ENCODE measurements at regions not wholly inside any gene's neighbourhood (a gene's known extent, or its start where the extent isn't known, plus 50 kb on each side); places are given as distances from the start of the nearest gene placed in this dataset.

DNA sequence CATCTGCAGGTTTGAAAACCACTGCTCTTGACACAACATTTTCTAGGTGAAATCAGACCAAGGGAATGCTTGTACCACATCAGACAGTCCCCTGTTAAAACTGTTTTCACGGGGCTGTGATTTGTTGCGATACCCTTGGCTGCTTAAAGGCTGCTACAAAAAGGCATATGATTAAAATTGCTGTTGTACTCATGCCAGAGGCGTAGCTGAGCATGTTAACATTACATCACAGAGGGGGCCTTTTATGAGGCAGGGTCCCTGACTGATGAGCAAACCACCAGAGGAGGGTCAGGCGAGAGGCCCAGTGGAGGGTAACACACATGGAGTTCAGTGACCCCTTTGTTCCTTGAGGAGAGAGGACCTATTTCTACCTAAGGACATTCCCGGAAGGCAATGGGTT lies 70.4 kb upstream of the CDYL start:
- Histone ChIP-seq H3K9me1 (ENCODE audit: control insufficient read depth, insufficient read depth, low read length) (no peaks in the 10 kb centered on the region), H3K4me1 (replicated peaks in 1 of 2; ENCODE audit: control insufficient read depth in 2 of 2, insufficient read depth in 2 of 2, low read length in 2 of 2) (no peaks in the 10 kb centered on the region; a peak in 1 of 5 replicates), H3K79me2 (ENCODE audit: control insufficient read depth, insufficient read depth, low read length) (no peaks in the 10 kb centered on the region), H3K4me2 (ENCODE audit: insufficient read depth, low read length) (no peak overlapping the region), H3K9ac (ENCODE audit: insufficient read depth in 1 of 2, low read depth in 2 of 2, low read length in 2 of 2) (no peak overlapping the region), H3K9me3 (replicated peaks; ENCODE audit: control insufficient read depth, insufficient read depth, low read depth, low read length) (no peaks in the 10 kb centered on the region), H3K27me3 (ENCODE audit: control insufficient read depth in 2 of 2, insufficient read depth in 2 of 2, low read length in 2 of 2) (no peaks in the 10 kb centered on the region), H4K20me1 (replicated peaks; ENCODE audit: control insufficient read depth, insufficient read depth, low read length) (no peaks in the 10 kb centered on the region), H2AFZ (ENCODE audit: low read depth, low read length) (peak overlapping the region; percentile 53; the same call in 1 of the 2 replicates), H3K36me3 (ENCODE audit: control insufficient read depth, insufficient read depth, low read length) (no peaks in the 10 kb centered on the region), H3K27ac (ENCODE audit: extremely low read depth, low read depth, low read length) (no peak overlapping the region), H3K4me3 (no peak overlapping the region)
- 55% methylated on average over 5 of the region's 5 CpGs for WGBS (ENCODE audit: insufficient coverage, low coverage, missing lambda C conversion rate)
- TF ChIP-seq ZNF76 (CRISPR knock-in tag; IDR thresholded peaks at IDR 0.05; ENCODE audit: borderline replicate concordance) (no peak), FOXA3 (CRISPR knock-in tag; conservative IDR thresholded peaks at IDR 0.05 in 1 of 2, IDR thresholded peaks at IDR 0.05 in 1 of 2) (no peak), PTTG1 (tag; IDR thresholded peaks at IDR 0.05; ENCODE audit: low read depth) (no peak), NR2C1 (IDR thresholded peaks at IDR 0.05) (no peak), NR2C1 (tag; IDR thresholded peaks at IDR 0.05) (no peak), RBM14 (IDR thresholded peaks at IDR 0.05; ENCODE audit: borderline replicate concordance, insufficient read depth, low read depth, low read length) (no peak), CBX8 (IDR thresholded peaks at IDR 0.05; ENCODE audit: borderline replicate concordance, extremely low read depth, low read depth, low read length, poor library complexity, severe bottlenecking) (no peak), ZNF316 (IDR thresholded peaks at IDR 0.05) (no peak), MED1 (CRISPR knock-in tag; IDR thresholded peaks at IDR 0.05; ENCODE audit: borderline replicate concordance) (no peak), HOXB6 (CRISPR knock-in tag; IDR thresholded peaks at IDR 0.05; ENCODE audit: borderline replicate concordance) (no peak), ZNF174 (CRISPR knock-in tag; IDR thresholded peaks at IDR 0.05) (no peak), BRD4 (IDR thresholded peaks at IDR 0.05) (no peak), HDAC3 (IDR thresholded peaks at IDR 0.05; ENCODE audit: borderline replicate concordance, partially characterized antibody) (no peak), ILK (tag; IDR thresholded peaks at IDR 0.05; ENCODE audit: borderline replicate concordance, low read depth) (no peak)
- TF ChIP-seq, protein P1, sequence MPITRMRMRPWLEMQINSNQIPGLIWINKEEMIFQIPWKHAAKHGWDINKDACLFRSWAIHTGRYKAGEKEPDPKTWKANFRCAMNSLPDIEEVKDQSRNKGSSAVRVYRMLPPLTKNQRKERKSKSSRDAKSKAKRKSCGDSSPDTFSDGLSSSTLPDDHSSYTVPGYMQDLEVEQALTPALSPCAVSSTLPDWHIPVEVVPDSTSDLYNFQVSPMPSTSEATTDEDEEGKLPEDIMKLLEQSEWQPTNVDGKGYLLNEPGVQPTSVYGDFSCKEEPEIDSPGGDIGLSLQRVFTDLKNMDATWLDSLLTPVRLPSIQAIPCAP (CRISPR knock-in tag; IDR thresholded peaks at IDR 0.05; ENCODE audit: borderline replicate concordance), result no peak
- TF ChIP-seq, protein P2, sequence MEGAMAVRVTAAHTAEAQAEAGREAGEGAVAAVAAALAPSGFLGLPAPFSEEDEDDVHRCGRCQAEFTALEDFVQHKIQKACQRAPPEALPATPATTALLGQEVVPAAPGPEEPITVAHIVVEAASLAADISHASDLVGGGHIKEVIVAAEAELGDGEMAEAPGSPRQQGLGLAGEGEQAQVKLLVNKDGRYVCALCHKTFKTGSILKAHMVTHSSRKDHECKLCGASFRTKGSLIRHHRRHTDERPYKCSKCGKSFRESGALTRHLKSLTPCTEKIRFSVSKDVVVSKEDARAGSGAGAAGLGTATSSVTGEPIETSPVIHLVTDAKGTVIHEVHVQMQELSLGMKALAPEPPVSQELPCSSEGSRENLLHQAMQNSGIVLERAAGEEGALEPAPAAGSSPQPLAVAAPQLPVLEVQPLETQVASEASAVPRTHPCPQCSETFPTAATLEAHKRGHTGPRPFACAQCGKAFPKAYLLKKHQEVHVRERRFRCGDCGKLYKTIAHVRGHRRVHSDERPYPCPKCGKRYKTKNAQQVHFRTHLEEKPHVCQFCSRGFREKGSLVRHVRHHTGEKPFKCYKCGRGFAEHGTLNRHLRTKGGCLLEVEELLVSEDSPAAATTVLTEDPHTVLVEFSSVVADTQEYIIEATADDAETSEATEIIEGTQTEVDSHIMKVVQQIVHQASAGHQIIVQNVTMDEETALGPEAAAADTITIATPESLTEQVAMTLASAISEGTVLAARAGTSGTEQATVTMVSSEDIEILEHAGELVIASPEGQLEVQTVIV (CRISPR knock-in tag; IDR thresholded peaks at IDR 0.05; ENCODE audit: borderline replicate concordance), result no peak
- TF ChIP-seq, protein P3, sequence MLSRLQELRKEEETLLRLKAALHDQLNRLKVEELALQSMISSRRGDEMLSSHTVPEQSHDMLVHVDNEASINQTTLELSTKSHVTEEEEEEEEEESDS (CRISPR knock-in tag; IDR thresholded peaks at IDR 0.05), result no peak
- TF ChIP-seq, protein P4, sequence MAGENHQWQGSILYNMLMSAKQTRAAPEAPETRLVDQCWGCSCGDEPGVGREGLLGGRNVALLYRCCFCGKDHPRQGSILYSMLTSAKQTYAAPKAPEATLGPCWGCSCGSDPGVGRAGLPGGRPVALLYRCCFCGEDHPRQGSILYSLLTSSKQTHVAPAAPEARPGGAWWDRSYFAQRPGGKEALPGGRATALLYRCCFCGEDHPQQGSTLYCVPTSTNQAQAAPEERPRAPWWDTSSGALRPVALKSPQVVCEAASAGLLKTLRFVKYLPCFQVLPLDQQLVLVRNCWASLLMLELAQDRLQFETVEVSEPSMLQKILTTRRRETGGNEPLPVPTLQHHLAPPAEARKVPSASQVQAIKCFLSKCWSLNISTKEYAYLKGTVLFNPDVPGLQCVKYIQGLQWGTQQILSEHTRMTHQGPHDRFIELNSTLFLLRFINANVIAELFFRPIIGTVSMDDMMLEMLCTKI (IDR thresholded peaks at IDR 0.05; ENCODE audit: partially characterized antibody), result no peak
- ChIA-PET POLR2A (interaction anchor here (1.5 kb wide), 1 partner anchor 22 kb away, joined by 3 read pairs; no protein-coding TSS in a partner anchor), CTCF (ENCODE audit: low intra/inter-chr PET ratio) (no interaction called here)
- in situ Hi-C loops (cut with MboI) (no loop called here), intact Hi-C loops (cut with micrococcal nuclease) (no loop called here)
- no peak for FAIRE-seq
- no peak for DNase-seq (ENCODE audit: extremely low read depth in 1 of 4, low spot score in 3 of 4)
- BruUV-seq (replicated peaks), result no TSS peak
- no peak; the same call in 2 of the 3 replicates for ATAC-seq

Data from K562 (cell line).